IMR-90 (cell line): ENCODE measurements at regions not wholly inside any gene's neighbourhood (a gene's known extent, or its start where the extent isn't known, plus 50 kb on each side); places are given as distances from the start of the nearest gene placed in this dataset.

Experiments used
- ATAC-seq: fragments of 200-7000 bp; cut with Tn5 transposase; 2 replicates; pipeline ENCODE4 v1.9.1; 2020; ENCODE audit warnings: low read depth, mild to moderate bottlenecking, moderate library complexity
- BruUV-seq: library from RNA; stranded (reverse); fragments of 400-500 nt; replicated peaks from 2 replicates; lab custom pipeline; 2021; lab: Mats Ljungman, UMichigan
- CTCF ChIA-PET: fragments of 300-600 bp; formaldehyde crosslinking; extraction: SDS; loops from one replicate; lab custom pipeline; 2021; ENCODE audit warnings: antibody characterized with exemption; lab: Yijun Ruan, JAX
- POLR2A ChIA-PET: fragments of 300-600 bp; sonication (Branson Sonifier 250); formaldehyde crosslinking; loops from one replicate; lab custom pipeline; 2022; ENCODE audit warnings: antibody characterized with exemption; ENCODE audit not compliant: unreplicated experiment; lab: Charles Lee
- DNase-seq: peaks from one replicate; pipeline ENCODE4 v3.0.0; 2013
- H2AFZ ChIP-seq: replicated peaks from 2 replicates; pipeline ENCODE3; 2013; ENCODE audit warnings: low read length, mild to moderate bottlenecking; ENCODE audit not compliant: poor library complexity
- H2AK5ac ChIP-seq: 2 replicates; pipeline ENCODE4 v1.6.1; 2013; ENCODE audit warnings: low read depth, low read length, inconsistent platforms
- H2AK9ac ChIP-seq: replicated peaks from 2 replicates; pipeline ENCODE3; 2013; ENCODE audit warnings: mild to moderate bottlenecking, low read depth, low read length, moderate library complexity; ENCODE audit not compliant: poor library complexity
- H2BK120ac ChIP-seq: 2 replicates; pipeline ENCODE4 v1.6.1; 2013; ENCODE audit warnings: low read depth, low read length, inconsistent platforms
- H2BK15ac ChIP-seq: 3 replicates; pipeline ENCODE4 v1.6.1; 2013; ENCODE audit warnings: low read depth, low read length, inconsistent platforms
- H2BK20ac ChIP-seq: 2 replicates; pipeline ENCODE4 v1.6.1; 2013; ENCODE audit warnings: low read depth, mild to moderate bottlenecking, inconsistent platforms, low read length, moderate library complexity
- H2BK5ac ChIP-seq: 2 replicates; pipeline ENCODE4 v1.6.1; 2013; ENCODE audit warnings: mild to moderate bottlenecking, low read depth, low read length, inconsistent platforms; ENCODE audit not compliant: poor library complexity, severe bottlenecking
- H3K14ac ChIP-seq: replicated peaks from 2 replicates; pipeline ENCODE4 v1.6.1; 2013; ENCODE audit warnings: low read depth, low read length, inconsistent platforms
- H3K18ac ChIP-seq: 2 replicates; pipeline ENCODE4 v1.6.1; 2013; ENCODE audit warnings: low read depth, low read length, control low read depth
- H3K23ac ChIP-seq: 2 replicates; pipeline ENCODE4 v1.6.1; 2013; ENCODE audit warnings: low read depth, low read length, inconsistent platforms
- H3K27ac ChIP-seq: 2 replicates; pipeline ENCODE4 v1.5.1; 2013; ENCODE audit warnings: mild to moderate bottlenecking, control low read depth, low read length; ENCODE audit not compliant: insufficient read depth
- H3K27me3 ChIP-seq: 2 replicates; pipeline ENCODE4 v1.6.1; 2013; ENCODE audit warnings: low read length; ENCODE audit not compliant: control insufficient read depth, insufficient read depth
- H3K36me3 ChIP-seq: 2 replicates; pipeline ENCODE4 v1.6.1; 2013; ENCODE audit warnings: low read length, mixed read lengths; ENCODE audit not compliant: control insufficient read depth, insufficient read depth
- H3K4ac ChIP-seq: 2 replicates; pipeline ENCODE4 v1.6.1; 2013; ENCODE audit warnings: low read depth, low read length, inconsistent platforms
- H3K4me1 ChIP-seq: 2 replicates; pipeline ENCODE4 v1.6.1; 2013; ENCODE audit warnings: low read length, mixed read lengths; ENCODE audit not compliant: control insufficient read depth, insufficient read depth
- H3K4me2 ChIP-seq: 2 replicates; pipeline ENCODE4 v1.6.1; 2013; ENCODE audit warnings: low read depth, mild to moderate bottlenecking, control low read depth, low read length, moderate library complexity
- H3K4me3 ChIP-seq: 2 replicates; pipeline ENCODE4 v1.5.1; 2013; ENCODE audit warnings: low read depth, mild to moderate bottlenecking, control low read depth, low read length, moderate library complexity; ENCODE audit not compliant: insufficient read depth
- H3K56ac ChIP-seq: 2 replicates; pipeline ENCODE4 v1.6.1; 2013; ENCODE audit warnings: low read length, inconsistent platforms; ENCODE audit not compliant: insufficient read depth; ENCODE audit errors: extremely low read depth
- H3K79me1 ChIP-seq, 2 experiments: 2 replicates each; pipeline ENCODE4 v1.6.1; 2013; ENCODE audit warnings: low read length in 2 of 2, inconsistent platforms in 1 of 2, low read depth in 1 of 2
- H3K9ac ChIP-seq: 2 replicates; pipeline ENCODE4 v1.6.1; 2013; ENCODE audit warnings: low read depth, low read length, control low read depth
- H3K9me1 ChIP-seq: 2 replicates; pipeline ENCODE4 v1.6.1; 2013; ENCODE audit warnings: low read length, inconsistent platforms; ENCODE audit not compliant: insufficient read depth
- H3K9me3 ChIP-seq: 2 replicates; pipeline ENCODE4 v1.6.1; 2013; ENCODE audit warnings: low read length; ENCODE audit not compliant: control insufficient read depth, insufficient read depth
- H4K20me1 ChIP-seq: 2 replicates; pipeline ENCODE4 v1.6.1; 2013; ENCODE audit warnings: low read length, inconsistent platforms; ENCODE audit not compliant: insufficient read depth
- H4K5ac ChIP-seq: 2 replicates; pipeline ENCODE4 v1.6.1; 2013; ENCODE audit warnings: mild to moderate bottlenecking, low read depth, low read length, control low read depth
- H4K8ac ChIP-seq, 2 experiments: 2 replicates each; pipeline ENCODE4 v1.6.1; 2013; ENCODE audit warnings: low read depth in 2 of 2, low read length in 2 of 2, control low read depth in 1 of 2, inconsistent platforms in 1 of 2
- H4K91ac ChIP-seq: 2 replicates; pipeline ENCODE4 v1.6.1; 2013; ENCODE audit warnings: low read depth, low read length, inconsistent platforms; ENCODE audit not compliant: insufficient read depth
- CHD1 ChIP-seq: IDR thresholded peaks from 2 replicates; pipeline ENCODE4 v1.6.1; 2012; ENCODE audit warnings: low read depth, low read length, improper control_type of control experiment
- RCOR1 ChIP-seq: IDR thresholded peaks from 2 replicates; pipeline ENCODE4 v1.6.1; 2012; ENCODE audit warnings: mild to moderate bottlenecking, low read length, improper control_type of control experiment; ENCODE audit not compliant: insufficient replicate concordance
- WGBS, 2 experiments: methylation state at CpG; one replicate each; pipeline versions ENCODE4 v1.1.5 to v1.1.7; 2013; ENCODE audit warnings: missing lambda C conversion rate in 2 of 2; ENCODE audit not compliant: insufficient read length in 1 of 2; ENCODE audit errors: extremely low coverage in 2 of 2; 5-methylcytosine and 5-hydroxymethylcytosine counted together
- dilution Hi-C: fragments of 300-500 bp; cut with HindIII; formaldehyde crosslinking; loops from one replicate; pipeline ENCODE4 v1.14.3; 2018; ENCODE audit warnings: low sequenced_read_pairs; ENCODE audit not compliant: unreplicated experiment
- in situ Hi-C: fragments of 300-500 bp; cut with MboI; formaldehyde crosslinking; loops from 3 replicates; pipeline ENCODE4 v1.14.3; 2019; ENCODE audit warnings: low sequenced_read_pairs, inconsistent platforms, mixed read lengths
- intact Hi-C: fragments of 100-400 bp; cut with micrococcal nuclease; formaldehyde crosslinking; loops from 2 replicates; pipeline ENCODE4 v1.10.0; 2022
- TF ChIP-seq, protein P1 (sequence below): fragments of 150-350 bp; IDR thresholded peaks from 2 replicates; pipeline ENCODE4 v1.6.1; 2017; ENCODE audit warnings: mild to moderate bottlenecking, antibody characterized with exemption, low read length, low read depth

DNA sequence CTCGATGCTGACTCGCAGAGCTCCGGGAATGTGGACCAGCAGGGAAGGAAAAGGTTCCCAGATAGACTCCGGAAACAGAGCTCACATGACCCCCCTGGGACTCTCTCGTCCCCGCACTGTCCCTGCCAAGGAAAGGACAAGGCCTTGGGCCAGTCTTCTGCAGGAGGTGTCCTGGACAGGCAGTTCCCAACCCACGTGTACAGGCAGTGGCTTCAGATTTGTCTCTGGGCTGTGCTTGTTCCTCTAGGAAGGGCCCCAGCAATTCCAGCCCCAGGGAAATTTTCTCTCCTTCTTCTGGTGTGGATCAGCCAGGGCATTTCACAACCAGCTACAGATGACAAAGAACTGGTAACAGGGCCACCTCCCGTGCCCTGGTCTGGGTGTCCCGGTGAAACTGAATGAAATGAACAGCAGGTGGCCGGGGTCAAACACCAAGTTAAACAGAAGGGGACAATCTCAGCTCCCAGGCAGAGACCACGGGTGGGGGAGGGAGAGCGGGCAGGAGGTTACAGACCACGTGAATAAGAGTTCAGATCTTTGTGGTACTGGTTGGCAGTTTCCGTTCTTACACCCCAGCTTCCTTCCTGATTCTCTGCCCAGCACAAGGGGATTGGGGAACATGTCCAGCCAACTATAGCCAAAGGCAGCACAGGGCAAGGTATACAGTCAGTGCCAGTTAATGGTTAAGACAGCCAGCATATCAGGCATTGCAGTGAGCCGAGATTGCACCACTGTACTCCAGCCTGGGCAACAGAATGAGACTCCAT lies 52.2 kb upstream of the CAB39 start:
- no peak overlapping the region for H2AFZ ChIP-seq

More for the DNA sequence above, 52.2 kb upstream of the CAB39 start:
- peak overlapping the region; percentile 13; the same call in 1 of the 2 replicates for H3K14ac ChIP-seq
- H3K9me3 ChIP-seq = no peaks in the 10 kb centered on the region
- intact Hi-C loops = loop anchor here (10.0 kb wide), 1 partner anchor 824 kb away; no protein-coding TSS in a partner anchor
- BruUV-seq = no TSS peak
- H3K4me1 ChIP-seq = peaks cover 1% of the 10 kb centered on the region
- 88% methylated on average over 7 of the region's 15 CpGs; no CpG with 5 or more reads in 1 of the 2 experiments for WGBS, 2 experiments
- no peak overlapping the region for H2BK15ac ChIP-seq
- no peaks in the 10 kb centered on the region for H3K27me3 ChIP-seq
- no peak overlapping the region for H2BK120ac ChIP-seq
- dilution Hi-C loops = no loop called here
- no peak overlapping the region for H3K23ac ChIP-seq
- no peak overlapping the region for H3K56ac ChIP-seq
- no peak overlapping the region for H2BK20ac ChIP-seq
- H3K36me3 ChIP-seq = no peaks in the 10 kb centered on the region
- H3K4me3 ChIP-seq = no peak overlapping the region
- TF ChIP-seq CHD1 (no peak), RCOR1 (no peak)
- TF ChIP-seq, protein P1, sequence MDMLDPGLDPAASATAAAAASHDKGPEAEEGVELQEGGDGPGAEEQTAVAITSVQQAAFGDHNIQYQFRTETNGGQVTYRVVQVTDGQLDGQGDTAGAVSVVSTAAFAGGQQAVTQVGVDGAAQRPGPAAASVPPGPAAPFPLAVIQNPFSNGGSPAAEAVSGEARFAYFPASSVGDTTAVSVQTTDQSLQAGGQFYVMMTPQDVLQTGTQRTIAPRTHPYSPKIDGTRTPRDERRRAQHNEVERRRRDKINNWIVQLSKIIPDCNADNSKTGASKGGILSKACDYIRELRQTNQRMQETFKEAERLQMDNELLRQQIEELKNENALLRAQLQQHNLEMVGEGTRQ = no peak
- H2BK5ac ChIP-seq = no peak overlapping the region
- peaks cover 6% of the 10 kb centered on the region; the same call in 1 of the 2 replicates for H3K9me1 ChIP-seq
- no peak overlapping the region for H2AK9ac ChIP-seq
- no peak overlapping the region for H3K4me2 ChIP-seq
- no peak for DNase-seq
- no peak overlapping the region for H3K18ac ChIP-seq
- no peak for ATAC-seq
- no peak overlapping the region for H3K4ac ChIP-seq
- ChIA-PET CTCF (interaction anchor here (1.2 kb wide), 1 partner anchor 11 kb away, joined by 3 read pairs; no protein-coding TSS in a partner anchor), POLR2A (no interaction called here)
- in situ Hi-C loops = no loop called here
- H3K9ac ChIP-seq = no peak overlapping the region
- no peak overlapping the region for H3K27ac ChIP-seq
- H4K5ac ChIP-seq = no peak overlapping the region
- no peak overlapping the region for H4K91ac ChIP-seq
- no peak overlapping the region for H4K8ac ChIP-seq
- no peaks in the 10 kb centered on the region for H3K79me1 ChIP-seq
- H4K20me1 ChIP-seq = no peaks in the 10 kb centered on the region
- no peak overlapping the region for H2AK5ac ChIP-seq
